T-cell (primary cell): ENCODE measurements at regions not wholly inside any gene's neighbourhood (a gene's known extent, or its start where the extent isn't known, plus 50 kb on each side); places are given as distances from the start of the nearest gene placed in this dataset.

Experiments used
- ATAC-seq, 4 experiments: fragments of 200-7000 bp in 3 of 4; fragments of 150-1000 bp in 1 of 4; cut with Tn5 transposase; replicated peaks in 1 of 4; 1 replicate in 3 of 4; 2 replicates in 1 of 4; pipeline ENCODE4 v1.10.0; 2021; ENCODE audit warnings: moderate library complexity in 3 of 4, mild to moderate bottlenecking in 2 of 4, moderate number of reproducible peaks in 1 of 4
- CTCF ChIA-PET, 2 donors: fragments of 300-600 bp; sonication (Branson Sonifier 250); formaldehyde crosslinking; loops; one replicate each; lab custom pipeline; 2022; ENCODE audit warnings: antibody characterized with exemption in 2 of 2; lab: Charles Lee
- POLR2A ChIA-PET, 2 donors: fragments of 300-600 bp; sonication (Branson Sonifier 250); formaldehyde crosslinking; loops; one replicate each; lab custom pipeline; 2022; ENCODE audit warnings: antibody characterized with exemption in 2 of 2; lab: Charles Lee
- DNase-seq, 35 experiments: peaks; one replicate each; pipeline versions ENCODE4 v3.0.0 to v3.0.0-alpha.2; 2013 to 2023
- H3K27ac ChIP-seq: one replicate; pipeline ENCODE4 v1.5.1; 2013; ENCODE audit warnings: low read length
- H3K27me3 ChIP-seq, 2 experiments: replicated peaks in 1 of 2; 1 replicate in 1 of 2; 2 replicates in 1 of 2; pipeline versions ENCODE4 v1.6.1 to v1.7.0; 2013; ENCODE audit warnings: low read length in 1 of 2, mixed read lengths in 1 of 2; ENCODE audit not compliant: control insufficient read depth in 2 of 2, insufficient read depth in 2 of 2; ENCODE audit errors: extremely low read depth in 1 of 2
- H3K36me3 ChIP-seq, 2 donors: 1 replicate in 1 of 2; 2 replicates in 1 of 2; pipeline versions ENCODE4 v1.6.1 to v1.7.0; 2013; ENCODE audit warnings: low read length in 1 of 2; ENCODE audit not compliant: control insufficient read depth in 2 of 2, insufficient read depth in 1 of 2; ENCODE audit errors: extremely low read depth in 1 of 2
- H3K4me1 ChIP-seq, 2 experiments: 1 replicate in 1 of 2; 2 replicates in 1 of 2; pipeline versions ENCODE4 v1.6.1 to v1.7.0; 2013; ENCODE audit warnings: low read length in 2 of 2, mixed read lengths in 1 of 2; ENCODE audit not compliant: insufficient read depth in 2 of 2, control insufficient read depth in 1 of 2; ENCODE audit errors: extremely low read depth in 1 of 2
- H3K4me3 ChIP-seq, 2 donors: 1 replicate in 1 of 2; 2 replicates in 1 of 2; pipeline versions ENCODE4 v1.5.1 to v1.7.0; 2013; ENCODE audit warnings: mild to moderate bottlenecking in 2 of 2, low read length in 1 of 2, moderate library complexity in 1 of 2; ENCODE audit not compliant: control insufficient read depth in 1 of 2; ENCODE audit errors: extremely low read depth in 1 of 2
- H3K9me3 ChIP-seq: 2 replicates; pipeline ENCODE4 v1.7.0; 2013
- H3K27ac Mint-ChIP-seq, 2 donors: one replicate each; pipeline ENCODE4 v1.8.0; 2020 to 2021; ENCODE audit warnings: mild to moderate bottlenecking in 2 of 2, mixed read lengths in 2 of 2
- H3K27me3 Mint-ChIP-seq, 2 donors: one replicate each; pipeline ENCODE4 v1.8.0; 2021 to 2022; ENCODE audit warnings: mixed read lengths in 2 of 2
- H3K36me3 Mint-ChIP-seq: one replicate; pipeline ENCODE4 v1.8.0; 2021; ENCODE audit warnings: mixed read lengths
- H3K4me1 Mint-ChIP-seq, 3 donors: one replicate each; pipeline ENCODE4 v1.8.0; 2020 to 2022; ENCODE audit warnings: mixed read lengths in 3 of 3, mild to moderate bottlenecking in 1 of 3
- H3K4me3 Mint-ChIP-seq, 3 donors: one replicate each; pipeline ENCODE4 v1.8.0; 2020 to 2022; ENCODE audit warnings: mild to moderate bottlenecking in 3 of 3, mixed read lengths in 3 of 3, moderate library complexity in 3 of 3
- H3K9me3 Mint-ChIP-seq, 3 donors: one replicate each; pipeline ENCODE4 v1.8.0; 2020 to 2022; ENCODE audit warnings: mixed read lengths in 3 of 3
- WGBS: methylation state at CpG from one replicate; pipeline ENCODE4 v1.1.5; 2013; ENCODE audit warnings: missing lambda C conversion rate; ENCODE audit not compliant: insufficient coverage; 5-methylcytosine and 5-hydroxymethylcytosine counted together

GRCh38 chr12:93107514-93108312 is 178.6 kb upstream of the EEA1 start:
- H3K4me1 Mint-ChIP-seq: no peaks in the 10 kb centered on the region
- no peaks in the 10 kb centered on the region for H3K36me3 Mint-ChIP-seq
- CTCF ChIA-PET: interaction anchor here (0.6 to 1.8 kb wide), 3 partner anchors 10 to 278 kb away, joined by 3 to 6 read pairs (median 5); no protein-coding TSS in a partner anchor
- 65% methylated on average over 5 of the region's 5 CpGs for WGBS
- no peaks in the 10 kb centered on the region for H3K4me1 ChIP-seq
- H3K27ac ChIP-seq: no peak overlapping the region
- no peaks in the 10 kb centered on the region for H3K36me3 ChIP-seq
- no peak overlapping the region for H3K4me3 Mint-ChIP-seq
- DNase-seq (no peak), ATAC-seq (no peak)
- no peaks in the 10 kb centered on the region for H3K27me3 Mint-ChIP-seq
- H3K4me3 ChIP-seq: no peak overlapping the region
- H3K9me3 Mint-ChIP-seq: no peaks in the 10 kb centered on the region
- no peaks in the 10 kb centered on the region for H3K9me3 ChIP-seq
- POLR2A ChIA-PET: no interaction called here
- H3K27ac Mint-ChIP-seq: no peak overlapping the region
- H3K27me3 ChIP-seq: peaks cover 0 to 2% of the 10 kb centered on the region in 2 experiments

GRCh38 chr12:93108985-93109384 is 179.9 kb upstream of the EEA1 start:
- Histone ChIP-seq H3K4me1 (no peaks in the 10 kb centered on the region), H3K9me3 (no peaks in the 10 kb centered on the region), H3K36me3 (no peaks in the 10 kb centered on the region), H3K27ac (no peak overlapping the region), H3K4me3 (no peak overlapping the region), H3K27me3 (peaks cover 0 to 2% of the 10 kb centered on the region in 2 experiments)
- Mint-ChIP-seq H3K36me3 (no peaks in the 10 kb centered on the region), H3K27me3 (no peaks in the 10 kb centered on the region), H3K4me3 (no peak overlapping the region), H3K4me1 (no peaks in the 10 kb centered on the region), H3K9me3 (no peaks in the 10 kb centered on the region), H3K27ac (no peak overlapping the region)
- no CpG with 5 or more reads among the region's 3 CpGs for WGBS
- ATAC-seq (no peak), DNase-seq (no peak)
- CTCF ChIA-PET: no interaction called here
- POLR2A ChIA-PET: no interaction called here

DNA sequence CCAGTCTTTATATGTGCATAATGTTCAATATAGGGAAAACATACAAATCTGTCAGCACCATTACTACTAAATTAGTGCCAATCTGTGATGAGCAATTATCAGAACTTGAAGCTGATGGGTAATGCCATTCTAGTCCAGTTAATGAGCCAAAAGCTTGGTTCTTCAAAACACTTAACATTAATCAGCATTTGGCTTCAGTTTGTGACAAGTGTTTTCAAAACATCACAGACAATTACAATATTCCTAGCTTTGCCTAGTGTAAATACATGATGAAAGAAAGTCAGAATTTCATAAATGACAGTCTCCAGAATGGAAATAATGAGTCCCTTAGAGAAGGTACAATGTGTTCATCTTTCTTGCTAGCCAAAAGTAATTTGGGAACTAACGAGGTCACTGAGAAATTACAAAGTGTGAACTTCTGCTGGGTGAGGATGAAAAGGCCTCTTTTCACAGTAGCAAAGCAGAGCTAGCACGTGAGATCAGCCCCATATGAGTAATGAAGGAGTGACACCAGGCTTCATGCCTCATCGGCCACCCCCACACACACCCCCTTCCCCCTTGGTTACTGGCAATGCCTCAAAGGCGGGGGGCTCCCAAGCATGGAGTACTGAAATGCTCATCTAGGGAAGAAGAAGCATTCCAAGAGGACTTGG is 180.6 kb upstream of the EEA1 start:
- no peaks in the 10 kb centered on the region for H3K27me3 Mint-ChIP-seq
- no peak overlapping the region for H3K27ac Mint-ChIP-seq
- no peaks in the 10 kb centered on the region for H3K4me1 Mint-ChIP-seq
- H3K36me3 ChIP-seq: no peaks in the 10 kb centered on the region
- H3K9me3 Mint-ChIP-seq: no peaks in the 10 kb centered on the region
- ATAC-seq: no peak
- H3K4me3 ChIP-seq: no peak overlapping the region
- H3K4me3 Mint-ChIP-seq: no peak overlapping the region
- ChIA-PET CTCF (no interaction called here), POLR2A (no interaction called here)
- H3K4me1 ChIP-seq: no peaks in the 10 kb centered on the region
- H3K36me3 Mint-ChIP-seq: no peaks in the 10 kb centered on the region
- H3K9me3 ChIP-seq: no peaks in the 10 kb centered on the region
- DNase-seq: no peak
- H3K27ac ChIP-seq: no peak overlapping the region
- H3K27me3 ChIP-seq: peaks cover 0 to 2% of the 10 kb centered on the region in 2 experiments
- WGBS: 0% methylated on average over 1 of the region's 4 CpGs

DNA sequence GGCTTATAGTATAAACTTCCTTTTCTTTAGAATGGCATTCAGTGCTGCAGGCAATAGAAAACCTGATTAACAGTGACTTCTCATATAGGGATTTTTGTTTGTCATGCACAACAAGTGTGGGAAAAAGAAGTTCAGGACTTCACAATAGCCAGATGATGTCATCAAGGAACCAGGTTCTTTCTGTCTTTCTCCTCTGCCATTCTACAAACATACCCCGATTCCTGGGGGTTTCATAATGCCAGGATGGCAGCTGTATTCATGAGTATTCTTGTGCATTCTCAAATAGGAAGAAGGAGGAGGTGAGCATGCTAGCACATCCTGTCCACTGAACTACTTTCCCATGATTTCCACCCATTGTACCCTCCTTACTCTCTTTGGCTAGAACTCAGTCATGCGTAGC is 182.7 kb upstream of the EEA1 start:
- ATAC-seq (no peak), DNase-seq (no peak)
- no peak overlapping the region for H3K4me3 Mint-ChIP-seq
- H3K27ac ChIP-seq: no peak overlapping the region
- H3K9me3 Mint-ChIP-seq: no peaks in the 10 kb centered on the region
- ChIA-PET CTCF (no interaction called here), POLR2A (no interaction called here)
- no peaks in the 10 kb centered on the region for H3K4me1 ChIP-seq
- H3K36me3 Mint-ChIP-seq: no peaks in the 10 kb centered on the region
- no peaks in the 10 kb centered on the region for H3K36me3 ChIP-seq
- no peak overlapping the region for H3K4me3 ChIP-seq
- H3K4me1 Mint-ChIP-seq: no peaks in the 10 kb centered on the region
- H3K27me3 Mint-ChIP-seq: no peaks in the 10 kb centered on the region
- no peak overlapping the region for H3K27ac Mint-ChIP-seq
- WGBS: no CpG with 5 or more reads among the region's 2 CpGs
- H3K27me3 ChIP-seq: no peaks in the 10 kb centered on the region
- no peaks in the 10 kb centered on the region for H3K9me3 ChIP-seq

DNA sequence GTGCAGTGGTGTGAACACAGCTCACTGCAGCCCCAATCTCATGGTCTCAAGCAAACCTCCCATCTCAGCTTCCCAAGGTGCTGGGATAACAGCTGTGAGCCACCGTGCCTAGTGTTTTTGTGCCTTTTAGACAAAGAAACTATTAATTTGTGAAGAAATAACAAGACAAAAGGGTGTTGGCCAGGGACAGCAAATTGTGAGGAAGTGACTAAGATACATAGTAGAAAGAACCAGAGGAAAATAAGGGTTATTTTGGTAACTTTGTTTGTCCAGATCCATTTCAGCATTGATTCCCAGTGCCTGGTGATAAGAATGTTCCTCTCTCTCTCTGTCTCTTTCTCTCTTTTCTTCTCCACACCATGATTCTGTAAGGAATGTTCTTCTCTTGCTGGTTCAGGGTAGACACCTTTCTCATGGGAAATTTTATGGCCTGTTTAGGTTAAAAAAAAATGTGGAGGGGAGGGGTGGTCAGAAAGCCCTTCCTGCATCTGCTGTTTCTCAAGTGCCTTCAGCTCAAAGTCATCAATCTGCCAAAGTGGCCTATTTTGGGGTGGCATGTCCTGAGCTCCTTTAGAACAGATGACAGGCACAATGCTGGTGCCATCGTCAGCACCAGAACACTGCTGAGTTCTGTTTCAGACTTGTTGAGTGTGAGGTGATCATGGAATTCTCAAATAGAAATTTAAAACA is 184.4 kb upstream of the EEA1 start:
- POLR2A ChIA-PET: no interaction called here
- Histone ChIP-seq H3K27me3 (no peaks in the 10 kb centered on the region), H3K9me3 (no peaks in the 10 kb centered on the region), H3K27ac (no peak overlapping the region), H3K4me3 (no peak overlapping the region), H3K36me3 (no peaks in the 10 kb centered on the region), H3K4me1 (no peaks in the 10 kb centered on the region)
- H3K9me3 Mint-ChIP-seq: no peaks in the 10 kb centered on the region
- CTCF ChIA-PET: interaction anchor here in 1 of 2 donors (0.7 kb wide), 1 partner anchor 20 kb away, joined by 3 read pairs; no protein-coding TSS in a partner anchor
- no peaks in the 10 kb centered on the region for H3K36me3 Mint-ChIP-seq
- DNase-seq (no peak), ATAC-seq (no peak)
- no CpG with 5 or more reads among the region's 2 CpGs for WGBS
- H3K27me3 Mint-ChIP-seq: no peaks in the 10 kb centered on the region
- H3K4me1 Mint-ChIP-seq: no peaks in the 10 kb centered on the region
- H3K27ac Mint-ChIP-seq: no peak overlapping the region
- no peak overlapping the region for H3K4me3 Mint-ChIP-seq

DNA sequence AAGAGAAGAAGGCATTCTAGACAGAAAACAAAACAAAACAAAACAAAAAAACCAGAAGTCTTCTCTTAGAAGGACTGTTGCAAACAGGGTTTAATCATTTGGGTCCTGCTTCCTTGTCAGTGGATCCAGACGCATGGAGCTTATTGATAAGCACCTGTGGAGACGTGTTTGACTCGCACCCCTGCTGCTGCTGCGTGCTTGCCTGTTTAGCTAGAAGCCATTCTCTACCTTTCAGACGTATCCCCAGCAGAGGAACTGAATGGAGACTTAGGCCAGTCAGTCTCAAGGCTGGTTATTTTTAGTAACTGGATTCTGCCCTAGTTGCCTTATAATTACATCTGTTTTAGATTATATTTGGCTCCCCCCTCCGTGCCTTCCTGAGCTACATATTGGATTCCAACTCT is 186.1 kb upstream of the EEA1 start:
- no peak for DNase-seq
- Histone ChIP-seq H3K27ac (no peak overlapping the region), H3K4me1 (no peaks in the 10 kb centered on the region), H3K4me3 (no peak overlapping the region), H3K36me3 (no peaks in the 10 kb centered on the region), H3K27me3 (no peaks in the 10 kb centered on the region), H3K9me3 (no peaks in the 10 kb centered on the region)
- Mint-ChIP-seq H3K36me3 (no peaks in the 10 kb centered on the region), H3K9me3 (no peaks in the 10 kb centered on the region), H3K4me1 (no peaks in the 10 kb centered on the region), H3K27ac (no peak overlapping the region), H3K4me3 (no peak overlapping the region), H3K27me3 (peaks cover 0 to 6% of the 10 kb centered on the region in 2 donors)
- ChIA-PET POLR2A (no interaction called here), CTCF (no interaction called here)
- ATAC-seq: no peak
- 87% methylated on average over 4 of the region's 6 CpGs for WGBS
